ENCODE measurements at regions not wholly inside any gene's neighbourhood (a gene's known extent, or its start where the extent isn't known, plus 50 kb on each side); places are given as distances from the start of the nearest gene placed in this dataset.

DNA sequence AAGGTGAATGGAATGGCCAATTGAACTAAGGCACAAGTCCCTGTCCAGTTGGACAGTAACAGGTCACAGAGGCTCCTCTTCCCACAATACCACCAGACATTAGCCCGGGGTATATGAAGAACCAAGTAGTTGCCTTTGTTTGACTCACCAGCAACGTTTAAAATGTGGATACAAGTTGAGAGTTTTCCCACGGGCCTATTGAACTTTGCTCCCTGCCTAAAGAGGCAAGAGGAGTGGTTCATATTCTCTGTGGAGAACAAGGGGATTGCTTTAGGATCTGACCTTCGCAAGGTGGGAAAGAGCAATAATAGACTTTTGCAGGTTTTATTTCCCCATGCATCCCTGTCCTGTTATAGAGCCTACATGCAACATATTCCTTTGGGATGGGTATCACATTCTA lies 177.2 kb downstream of the POU4F1 start:
- no peak for DNase-seq (ENCODE audit: low read depth)

DNA sequence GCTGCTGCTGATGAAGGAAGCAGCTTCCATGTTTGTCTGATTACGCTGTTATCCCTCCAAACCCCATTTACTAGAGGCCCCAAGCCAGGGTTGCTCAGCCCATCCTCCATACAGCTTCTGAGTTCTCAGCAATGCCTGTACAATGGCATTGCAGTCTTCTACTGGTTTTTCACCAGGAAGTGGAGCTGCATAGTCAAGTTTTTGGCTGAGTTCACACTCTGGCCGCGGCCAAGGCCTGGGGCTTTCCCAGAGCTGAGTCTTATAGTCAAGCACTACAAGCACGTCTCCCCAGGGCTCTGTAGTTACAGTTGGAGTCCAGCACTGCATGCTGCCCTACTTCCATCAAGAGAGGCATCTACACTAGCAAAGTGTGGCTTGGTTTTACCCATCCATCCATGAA lies 182.5 kb downstream of the POU4F1 start:
- DNase-seq (ENCODE audit: low read depth) = no peak

DNA sequence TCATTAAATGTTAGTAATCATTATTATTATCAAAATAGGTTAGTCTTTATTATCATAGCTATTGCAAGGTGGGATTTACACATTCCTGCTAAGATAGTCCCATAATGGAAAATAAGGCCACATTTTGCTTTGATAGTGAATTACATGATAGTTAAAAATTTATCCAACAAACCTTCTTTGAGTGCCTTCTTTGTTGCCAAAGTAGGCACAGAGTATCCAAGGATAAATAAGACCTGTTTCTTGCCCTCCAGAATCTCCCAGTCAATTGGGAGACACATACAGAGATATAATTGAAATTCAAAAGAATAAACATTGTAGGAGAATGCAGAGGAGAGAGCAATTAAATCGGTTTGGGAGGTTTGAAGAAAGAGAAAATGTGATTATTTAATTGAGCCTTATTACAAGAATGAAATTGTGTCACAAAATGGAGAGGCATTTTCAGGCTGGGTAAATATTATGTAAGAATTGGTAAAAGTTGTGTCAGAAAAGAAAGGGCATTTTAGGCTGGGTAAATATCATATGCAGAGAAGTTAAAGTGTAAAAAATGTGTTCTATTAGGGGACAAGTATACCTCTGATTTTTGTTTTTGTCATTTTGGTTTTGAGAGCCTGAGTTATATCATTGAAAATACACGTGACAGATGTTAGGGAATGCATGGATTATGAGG lies 189.3 kb downstream of the POU4F1 start:
- no peak for DNase-seq (ENCODE audit: low read depth)

DNA sequence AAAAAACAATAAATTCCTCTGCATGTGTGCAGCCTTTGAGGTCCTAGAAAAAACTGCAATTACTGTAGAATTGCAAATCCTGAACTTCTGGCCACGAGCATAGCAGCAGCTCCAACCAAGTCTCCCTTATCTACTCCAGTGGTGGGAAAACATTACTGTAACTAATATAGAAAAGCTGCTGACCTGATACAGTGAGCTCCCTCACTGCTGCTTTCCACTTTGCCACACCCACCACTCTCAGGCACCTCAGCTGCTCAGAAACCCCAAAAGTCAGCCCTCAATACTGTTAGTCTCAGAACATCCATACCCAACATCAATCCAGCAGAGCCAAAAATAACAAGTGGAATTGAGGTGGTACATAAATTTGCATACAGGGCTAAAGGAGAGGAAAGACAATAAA lies 192.5 kb downstream of the POU4F1 start:
- no peak for DNase-seq (ENCODE audit: low read depth)

DNA sequence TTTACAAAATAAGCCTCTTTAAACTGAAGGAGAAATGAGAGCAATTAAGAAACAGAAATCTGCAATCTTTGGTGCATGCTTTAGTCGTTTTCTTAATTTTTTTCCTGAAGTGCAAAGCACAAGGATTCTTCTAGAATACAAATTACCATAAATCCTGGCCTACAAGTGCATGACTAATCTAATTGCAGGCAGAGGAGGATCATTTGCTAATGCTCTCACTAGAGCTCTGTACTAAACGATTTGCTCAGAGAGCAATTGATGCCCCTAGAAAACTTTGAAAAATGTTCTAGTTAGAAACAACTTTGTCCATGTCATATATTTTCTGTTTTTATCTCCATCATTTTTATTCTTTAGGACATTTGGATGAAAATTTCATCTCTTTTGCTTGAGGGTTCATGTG lies 193.2 kb downstream of the POU4F1 start:
- no peak for DNase-seq (ENCODE audit: low read depth)

DNA sequence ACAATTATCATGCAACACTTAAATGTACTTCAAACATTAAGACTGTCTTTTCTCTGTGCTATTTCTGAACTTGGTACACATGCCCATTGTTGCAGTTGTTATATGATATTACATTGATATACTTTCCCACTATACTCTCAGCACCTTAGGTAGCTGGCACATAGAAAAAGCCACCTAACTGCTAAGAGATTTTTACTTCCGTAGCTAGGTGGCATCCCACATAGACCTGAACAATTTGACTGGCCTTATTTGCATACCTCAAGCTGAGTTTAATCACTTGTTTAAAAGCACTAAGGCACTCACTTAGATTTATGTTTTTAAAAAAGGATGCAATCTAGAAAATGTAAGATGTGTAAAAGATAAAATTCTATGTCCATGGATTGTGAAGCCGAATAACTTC lies 194.2 kb downstream of the POU4F1 start:
- DNase-seq (ENCODE audit: low read depth) = no peak

DNA sequence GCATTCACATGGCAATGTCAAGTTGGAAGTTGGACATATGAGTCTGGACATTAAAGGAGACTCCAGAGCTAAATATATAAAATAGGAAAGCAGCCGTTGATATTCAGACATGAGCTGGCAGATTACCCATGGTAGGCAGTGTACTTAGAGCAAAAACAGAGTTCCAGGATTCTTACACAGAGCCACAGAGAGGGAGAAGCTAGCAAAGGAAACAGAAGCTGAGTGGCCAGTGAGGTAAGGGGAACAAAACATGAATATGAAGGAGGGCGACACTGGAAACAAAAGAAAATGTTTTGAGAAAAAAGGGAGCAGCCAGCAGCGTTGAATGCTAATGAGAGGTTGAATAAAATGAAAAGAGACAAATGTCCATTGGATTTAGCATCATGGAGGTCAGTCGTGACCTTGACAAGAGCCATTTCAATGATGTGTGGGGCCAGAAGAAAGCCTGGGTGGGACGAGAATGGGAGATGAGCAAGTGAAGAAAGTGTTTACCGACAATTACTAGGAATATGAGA lies 198.4 kb downstream of the POU4F1 start:
- no peak for DNase-seq (ENCODE audit: low read depth)

DNA sequence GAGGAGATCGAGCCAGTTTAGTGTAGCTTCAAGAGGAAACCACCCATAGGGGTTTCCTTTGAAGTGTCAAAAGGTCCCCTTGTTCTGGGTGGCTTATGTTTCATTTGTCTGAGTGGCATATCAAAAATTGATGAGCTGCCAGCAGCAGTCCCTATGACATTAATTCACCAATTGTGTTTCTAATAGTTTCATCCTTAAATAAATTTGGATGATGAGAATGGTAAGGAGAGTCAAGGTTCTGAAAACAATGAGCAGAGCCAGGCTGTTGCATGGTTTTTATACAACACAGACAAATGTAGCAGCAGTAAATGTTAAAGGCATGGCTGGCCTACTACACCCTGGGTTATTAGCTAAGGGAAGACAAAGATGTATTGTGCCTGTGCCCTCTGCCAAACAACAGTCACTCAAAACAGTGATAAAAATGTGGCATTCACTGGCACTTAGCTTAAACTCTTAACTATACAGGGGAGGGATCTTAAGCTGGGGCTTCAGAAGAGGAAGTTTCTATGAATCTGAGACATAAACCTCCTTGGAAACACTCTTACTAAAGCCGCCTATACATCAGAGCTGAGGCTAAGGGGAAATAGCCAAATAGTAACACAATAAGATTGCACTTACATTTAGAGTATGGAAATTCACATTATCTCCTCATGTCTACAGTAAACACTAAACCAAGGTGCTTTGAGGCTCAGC lies 200.5 kb downstream of the POU4F1 start:
- no peak for DNase-seq (ENCODE audit: low read depth)

DNA sequence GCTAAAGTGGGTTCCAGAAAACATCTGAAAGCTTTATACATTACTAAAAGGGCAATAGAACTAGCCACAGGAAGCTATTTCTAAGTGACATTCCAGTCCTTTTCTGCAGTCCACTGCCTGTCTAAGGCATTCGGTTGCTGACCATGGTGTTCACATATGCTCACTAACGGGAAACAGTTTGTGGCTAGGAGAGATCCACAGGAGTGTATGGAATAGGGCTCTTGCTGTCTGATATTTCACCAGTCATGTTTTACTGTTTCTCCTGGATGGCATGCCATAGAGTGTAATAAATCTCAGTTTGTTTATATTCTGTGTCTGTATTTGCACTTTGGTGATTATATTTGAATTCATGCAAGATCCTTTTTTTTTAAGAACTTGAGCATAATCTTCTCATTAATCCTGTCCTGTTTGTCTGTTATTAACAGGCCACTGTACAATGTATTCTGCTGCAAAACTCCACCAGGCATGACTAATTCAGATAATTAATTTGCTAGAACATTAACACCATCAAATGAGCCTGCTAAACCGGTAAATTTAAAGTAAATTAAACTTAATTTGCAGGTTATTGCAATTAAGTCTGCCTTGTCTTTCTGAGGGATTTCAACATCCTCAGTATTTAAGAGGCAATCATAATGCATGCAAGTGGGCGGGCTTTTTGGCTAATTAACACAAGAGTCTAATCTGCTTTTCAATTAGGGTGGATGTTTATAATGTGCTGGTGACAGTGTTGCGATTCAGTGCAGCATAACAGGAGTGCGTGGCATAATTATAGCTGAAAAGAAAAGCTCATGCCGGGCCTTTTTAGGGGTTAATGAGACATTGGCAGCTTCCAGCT lies 201.3 kb downstream of the POU4F1 start:
- DNase-seq (ENCODE audit: low read depth) = no peak

DNA sequence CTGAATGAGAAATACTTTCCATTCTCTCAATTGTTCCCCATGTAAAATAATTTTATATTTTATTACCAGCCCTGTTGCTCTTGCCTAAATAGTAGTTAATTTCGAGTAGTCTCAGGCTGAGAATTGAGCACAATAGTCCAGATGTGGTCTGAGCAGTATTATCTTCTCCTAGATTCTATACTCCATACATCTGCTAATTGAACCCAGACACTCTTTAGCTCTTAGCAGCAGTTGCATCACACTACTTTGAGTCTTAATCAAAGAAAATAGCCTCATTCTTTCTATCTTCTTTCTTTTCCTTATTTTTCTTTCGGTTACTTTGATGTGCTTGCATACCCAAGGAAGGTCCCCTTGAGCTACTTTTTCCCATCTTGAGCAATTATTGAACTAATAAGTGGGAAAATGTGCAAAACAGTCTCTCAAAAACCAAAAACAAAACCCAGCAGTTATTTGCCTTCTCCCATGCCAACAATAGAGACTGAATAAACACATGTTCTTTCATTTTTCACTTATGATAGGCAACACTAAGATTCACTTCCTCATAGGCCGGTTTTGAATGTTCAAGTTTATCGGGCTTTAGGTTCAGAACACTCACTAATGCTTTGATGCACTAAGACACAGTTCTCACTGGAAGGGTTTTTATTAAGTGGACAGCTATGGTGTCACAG lies 204.5 kb downstream of the POU4F1 start:
- no peak for DNase-seq (ENCODE audit: low read depth)

DNA sequence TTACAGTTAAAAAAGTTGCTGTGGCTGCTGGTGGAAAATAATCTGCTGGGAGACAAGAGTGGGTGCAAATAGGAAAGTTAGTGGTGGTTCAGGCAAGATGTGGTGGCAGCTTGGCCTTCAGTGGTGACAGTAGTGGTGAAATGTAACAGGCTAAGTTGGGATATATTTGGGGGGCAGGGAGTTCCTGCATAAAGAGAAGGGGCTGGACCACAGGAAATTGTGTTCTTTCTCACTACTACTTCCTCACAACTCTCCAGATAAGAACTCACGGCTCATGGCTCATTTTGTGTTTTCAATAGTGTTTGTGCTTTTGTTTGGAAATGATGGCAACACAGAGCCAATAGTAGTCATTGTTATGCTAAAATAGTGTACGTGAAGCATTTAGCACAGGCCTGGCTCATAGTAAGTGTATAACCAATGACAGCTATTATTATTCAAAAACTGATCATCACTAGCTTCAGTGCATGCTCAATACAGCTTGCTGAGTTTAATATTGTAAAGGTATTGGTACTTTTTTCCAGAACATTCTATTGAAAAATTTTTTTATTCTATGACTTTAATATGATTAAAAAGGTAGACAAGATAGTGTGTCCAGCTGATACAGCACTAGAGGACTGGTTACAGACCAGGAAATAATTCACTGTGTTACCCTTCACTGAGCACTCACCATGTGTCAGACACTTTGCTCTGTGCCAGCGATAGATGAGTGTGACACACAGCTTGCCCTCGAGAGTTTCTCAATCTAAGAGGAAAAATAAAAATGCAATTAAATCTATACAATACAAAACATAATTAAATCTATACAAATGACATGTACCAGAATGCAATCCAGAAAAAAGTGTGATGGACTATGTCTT lies 209.8 kb downstream of the POU4F1 start:
- DNase-seq (ENCODE audit: low read depth) = no peak

DNA sequence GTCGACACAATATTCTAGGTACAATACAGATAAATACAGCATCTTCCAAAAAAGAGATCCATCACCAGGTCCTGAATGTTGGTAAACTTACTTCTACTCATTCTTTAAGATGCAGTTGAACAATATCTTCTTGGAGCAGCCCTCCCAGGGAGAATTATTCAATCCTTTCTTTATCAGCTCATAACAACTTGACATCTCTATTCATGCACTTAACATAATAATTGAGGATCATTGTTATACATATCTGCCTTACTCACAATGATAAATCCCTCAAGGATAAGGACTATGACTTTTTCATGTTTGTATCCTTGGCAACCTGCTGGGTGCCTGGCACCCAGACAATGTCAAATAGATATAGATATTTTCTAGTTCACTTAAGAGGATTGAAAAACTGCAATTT lies 219.5 kb downstream of the POU4F1 start:
- DNase-seq (ENCODE audit: low read depth) = no peak

DNA sequence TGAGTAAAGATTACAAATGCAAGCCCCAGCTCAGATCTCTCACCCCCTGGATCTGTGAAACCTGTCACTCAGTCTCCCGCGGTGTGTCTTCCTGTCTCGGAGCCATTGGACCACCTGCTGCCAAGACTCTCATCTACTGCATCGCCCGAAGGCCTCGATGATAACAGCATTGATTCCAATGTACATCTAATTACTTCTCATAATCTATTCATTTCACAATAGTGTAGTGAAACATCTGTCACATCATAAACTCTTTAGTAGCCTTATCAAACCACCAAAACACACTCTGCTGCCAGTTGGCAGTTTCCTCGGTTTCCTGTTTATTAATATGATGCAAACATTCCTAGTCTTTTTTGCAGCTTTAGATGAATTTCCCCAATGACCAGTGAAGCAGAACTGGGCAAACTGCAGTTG lies 220.3 kb downstream of the POU4F1 start:
- no peak for DNase-seq (ENCODE audit: low read depth)

DNA sequence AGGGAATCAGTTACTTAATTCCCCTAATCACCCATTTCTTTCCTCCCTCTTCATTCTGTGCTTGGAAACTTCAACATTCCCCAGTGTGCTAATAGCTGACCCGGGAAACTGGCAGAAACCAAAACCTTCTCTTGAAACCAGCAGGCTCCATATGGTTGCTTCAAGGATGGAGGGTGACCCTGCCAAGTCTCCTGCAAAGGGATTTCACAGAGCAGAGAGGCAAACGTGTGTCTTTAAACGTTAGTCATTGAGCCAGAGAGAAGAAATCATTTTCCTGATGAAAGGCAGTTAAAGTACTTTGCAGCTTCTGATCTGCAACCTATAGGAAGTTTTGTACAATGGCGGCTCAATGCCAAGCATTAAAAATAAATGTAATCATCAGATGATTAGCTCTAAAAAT lies 220.9 kb downstream of the POU4F1 start:
- DNase-seq (ENCODE audit: low read depth) = no peak

DNA sequence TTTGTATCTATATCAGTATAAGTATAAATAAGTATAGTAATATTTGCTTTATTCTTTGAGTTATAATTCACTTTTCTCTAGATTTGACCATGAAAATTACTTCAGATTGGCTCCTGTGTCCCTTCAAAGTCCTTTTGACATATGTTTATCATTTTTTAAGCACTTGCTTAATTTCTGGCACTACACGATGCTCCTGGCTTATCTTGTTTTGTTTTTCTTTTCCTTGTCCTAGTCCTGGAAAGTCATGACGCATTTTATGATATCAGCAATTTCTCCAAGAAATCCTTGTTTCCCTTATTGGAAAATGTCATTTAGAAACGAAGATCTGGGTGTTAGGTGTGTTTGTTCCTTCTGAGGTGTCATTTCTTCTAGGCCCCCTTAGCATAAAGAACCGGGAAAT lies 226.5 kb downstream of the POU4F1 start:
- no peak for DNase-seq (ENCODE audit: low read depth)

DNA sequence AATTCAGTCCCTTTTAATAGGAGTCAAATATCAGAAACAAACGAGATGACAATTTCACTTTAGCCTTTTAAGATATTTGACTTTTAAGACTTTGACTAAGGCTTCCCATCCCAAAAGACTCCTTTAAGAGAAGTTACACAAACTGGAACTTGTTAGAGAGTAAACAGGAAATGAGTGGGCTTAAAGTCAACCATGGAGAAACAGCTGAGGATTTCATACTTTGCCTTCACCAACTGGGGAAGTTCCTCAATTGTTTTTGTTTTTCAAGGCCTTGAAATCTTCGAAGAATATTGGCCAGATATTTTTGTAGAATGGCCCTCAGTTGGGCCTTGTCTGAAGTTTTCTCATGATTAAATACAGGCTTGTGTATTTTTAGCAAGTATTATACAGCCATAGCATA lies 227.3 kb downstream of the POU4F1 start:
- DNase-seq (ENCODE audit: low read depth) = no peak

DNA sequence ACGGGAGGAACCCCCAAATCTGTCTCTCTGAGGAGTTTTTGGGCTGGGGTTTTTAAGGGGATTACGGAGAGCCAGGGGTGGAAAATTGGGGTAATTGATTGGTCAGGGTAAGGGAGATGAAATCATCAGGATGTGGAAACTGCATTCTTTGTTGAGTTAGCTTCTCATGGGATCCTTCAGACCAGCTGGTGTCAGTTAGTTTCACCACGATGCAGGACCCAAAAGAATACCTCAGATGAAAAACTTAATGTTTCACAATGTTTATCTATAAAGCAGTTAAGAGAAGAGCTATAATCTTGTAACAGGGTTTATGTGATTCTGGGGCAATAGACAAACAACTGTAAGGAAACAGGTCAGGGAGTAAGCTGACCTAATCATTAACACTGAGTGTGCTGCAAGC lies 230.8 kb downstream of the POU4F1 start:
- DNase-seq (ENCODE audit: low read depth) = no peak

DNA sequence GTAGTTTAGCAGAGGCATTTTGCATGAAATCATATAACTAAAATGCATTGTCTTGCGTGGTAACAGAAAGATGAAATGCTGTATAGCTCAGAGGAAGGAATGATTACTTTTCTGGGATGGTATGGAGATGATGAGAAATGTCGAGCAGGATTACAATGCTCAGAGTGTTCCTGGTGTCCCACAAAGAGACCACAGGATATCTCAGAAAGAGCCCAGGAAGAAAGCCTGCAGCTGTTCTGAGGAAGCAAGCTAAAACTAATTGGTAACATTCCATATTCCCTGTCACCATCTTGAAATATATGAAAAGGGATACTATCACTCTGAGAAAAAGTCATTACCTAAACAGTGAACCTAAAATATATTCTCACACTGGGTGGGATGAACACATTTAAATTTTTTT lies 233.1 kb downstream of the POU4F1 start:
- DNase-seq (ENCODE audit: low read depth) = no peak

DNA sequence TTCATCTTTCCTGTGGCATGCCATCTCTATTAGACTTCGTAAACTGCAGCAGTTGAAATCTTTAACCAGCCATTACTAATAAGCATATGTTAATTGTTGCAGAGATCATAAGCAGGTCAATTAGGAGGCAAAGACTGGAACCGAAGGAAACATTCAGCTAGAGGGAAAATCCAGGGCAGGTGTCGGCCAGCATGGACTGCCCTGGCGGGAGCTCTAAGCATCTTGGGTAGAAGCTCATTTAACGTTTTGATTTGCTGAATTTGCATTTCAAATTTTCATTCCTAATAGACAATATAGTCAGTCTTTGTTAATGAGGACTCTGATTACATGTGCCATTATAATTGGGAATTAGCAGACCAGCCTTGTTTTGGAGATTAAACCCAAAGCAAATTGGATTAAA lies 238.6 kb downstream of the POU4F1 start:
- DNase-seq (ENCODE audit: low read depth) = no peak

DNA sequence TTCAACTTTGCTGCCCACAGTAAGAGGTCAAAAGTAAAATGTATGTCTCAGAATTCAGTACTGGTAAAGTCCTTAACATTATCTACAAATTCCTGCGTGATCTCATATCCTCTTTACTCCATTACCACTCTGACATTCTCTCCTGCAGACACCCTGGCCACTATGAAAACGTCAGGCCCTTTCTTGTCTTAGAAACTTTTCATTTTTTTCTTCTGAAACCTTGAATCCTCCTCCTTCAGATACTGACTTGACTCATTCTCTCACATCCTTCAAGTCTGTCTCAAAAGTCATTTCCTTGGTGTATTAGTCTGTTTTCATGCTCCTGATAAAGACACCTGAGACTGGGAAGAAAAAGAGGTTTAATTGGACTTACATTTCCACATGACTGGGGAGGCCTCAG lies 262.3 kb downstream of the POU4F1 start:
- no peak for DNase-seq (ENCODE audit: low read depth)

DNA sequence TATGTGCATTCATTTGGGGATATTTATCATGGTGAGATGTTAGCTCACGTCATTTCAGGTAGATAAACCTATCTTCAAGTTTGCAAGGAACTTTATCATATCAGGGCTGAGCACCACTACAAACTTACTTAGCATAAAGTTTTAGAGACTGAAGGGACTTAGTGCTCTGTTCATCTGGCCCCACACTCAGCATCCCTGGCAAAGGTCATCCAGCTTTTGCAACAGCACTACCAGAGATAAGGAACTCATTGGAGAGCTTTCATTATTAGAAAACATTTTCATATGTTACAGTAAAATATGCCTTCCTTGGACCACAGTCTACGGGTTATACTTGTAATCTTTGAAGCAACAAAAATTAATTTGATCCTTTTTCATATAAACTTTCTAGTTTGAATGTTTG lies 263.4 kb downstream of the POU4F1 start:
- no peak for DNase-seq (ENCODE audit: low read depth)

DNA sequence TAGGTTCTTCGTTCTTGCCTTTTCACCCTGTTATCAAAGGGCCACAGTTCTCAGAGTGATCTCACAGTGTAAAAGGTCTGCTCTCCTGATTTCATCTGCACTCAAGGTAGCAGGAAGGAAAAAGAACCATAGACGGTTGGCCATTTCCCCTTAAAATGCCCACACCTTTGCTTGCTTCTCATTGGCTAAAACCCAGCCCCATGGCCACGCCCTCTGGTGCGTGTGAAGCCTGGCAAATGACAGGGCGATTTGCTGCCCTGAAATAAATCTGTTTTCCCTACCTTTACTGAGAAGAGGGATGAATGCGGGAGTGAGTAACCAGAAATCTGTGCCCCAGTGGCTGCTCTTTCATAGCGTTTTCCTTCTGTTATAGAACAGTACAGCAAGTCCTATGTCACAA lies 269.3 kb downstream of the POU4F1 start:
- DNase-seq (ENCODE audit: low read depth) = no peak
